Left lung (tissue), 4 donors: ENCODE measurements at regions not wholly inside any gene's neighbourhood (a gene's known extent, or its start where the extent isn't known, plus 50 kb on each side); places are given as distances from the start of the nearest gene placed in this dataset.

Experiments
- ATAC-seq: fragments of 200-7000 bp; cut with Tn5 transposase; one replicate; pipeline ENCODE4 v1.9.1; 2020; ENCODE audit warnings: moderate library complexity
- DNase-seq, 4 donors: peaks; one replicate each; pipeline ENCODE4 v3.0.0-alpha.2; 2013 to 2020
- H3K27ac ChIP-seq, 2 donors: fragments of 200-600 bp; sonication (generic) in 1 of 2; one replicate each; pipeline versions ENCODE4 v1.5.0 to v1.8.0; 2020 to 2021
- H3K27me3 ChIP-seq, 2 donors: fragments of 200-600 bp; sonication (generic) in 1 of 2; one replicate each; pipeline versions ENCODE4 v1.5.0 to v1.8.0; 2020 to 2021
- H3K36me3 ChIP-seq, 2 donors: fragments of 200-600 bp; sonication (generic) in 1 of 2; one replicate each; pipeline versions ENCODE4 v1.5.0 to v1.8.0; 2020 to 2021
- H3K4me1 ChIP-seq, 2 donors: fragments of 200-600 bp; one replicate each; pipeline ENCODE4 v1.8.0; 2021
- H3K4me3 ChIP-seq, 2 donors: fragments of 200-600 bp; sonication (generic) in 1 of 2; one replicate each; pipeline versions ENCODE4 v1.5.0 to v1.8.0; 2020 to 2021; ENCODE audit warnings: mild to moderate bottlenecking in 1 of 2
- H3K9me3 ChIP-seq, 2 donors: fragments of 200-600 bp; sonication (generic) in 1 of 2; one replicate each; pipeline versions ENCODE4 v1.5.0 to v1.8.0; 2020 to 2021
- CTCF ChIP-seq, 2 donors: fragments of 200-600 bp; sonication (generic) in 1 of 2; IDR thresholded peaks; one replicate each; pipeline versions ENCODE4 v1.5.0 to v1.8.0; 2021; ENCODE audit warnings: antibody characterized with exemption in 2 of 2
- intact Hi-C, 2 donors: fragments of 100-400 bp; cut with DNase I; formaldehyde crosslinking; loops; one replicate each; pipeline versions ENCODE4 v1.11.2 to v1.14.2; 2022
- donor health status: DM: no; HTN: yes; CAD: no.
- donor health status: DM: no; HTN: no; CAD: no.

GRCh38 chr2:6493266-6493665 lies 372.4 kb downstream of the CMPK2 start:
- Histone ChIP-seq H3K36me3 (no peaks in the 10 kb centered on the region), H3K4me1 (no peaks in the 10 kb centered on the region), H3K4me3 (no peak overlapping the region), H3K27ac (no peak overlapping the region), H3K27me3 (no peaks in the 10 kb centered on the region), H3K9me3 (no peaks in the 10 kb centered on the region)
- TF ChIP-seq CTCF (IDR thresholded peaks at IDR 0.05) = no peak
- ATAC-seq (no peak), DNase-seq (no peak)
- intact Hi-C loops = no loop called here

GRCh38 chr2:6493669-6494068 lies 372.0 kb downstream of the CMPK2 start:
- no peak for TF ChIP-seq CTCF (IDR thresholded peaks at IDR 0.05)
- DNase-seq = no peak
- Histone ChIP-seq H3K4me3 (no peak overlapping the region), H3K27ac (no peak overlapping the region), H3K27me3 (no peaks in the 10 kb centered on the region), H3K36me3 (no peaks in the 10 kb centered on the region), H3K4me1 (no peaks in the 10 kb centered on the region), H3K9me3 (no peaks in the 10 kb centered on the region)
- ATAC-seq = no peak
- intact Hi-C loops = no loop called here

GRCh38 chr2:6495466-6495865 lies 370.2 kb downstream of the CMPK2 start:
- DNase-seq = no peak
- H3K4me1 ChIP-seq = no peaks in the 10 kb centered on the region
- no peaks in the 10 kb centered on the region for H3K36me3 ChIP-seq
- no peak for ATAC-seq
- no peak overlapping the region for H3K27ac ChIP-seq
- TF ChIP-seq CTCF (IDR thresholded peaks at IDR 0.05) = no peak
- H3K27me3 ChIP-seq = no peaks in the 10 kb centered on the region
- intact Hi-C loops = no loop called here
- no peaks in the 10 kb centered on the region for H3K9me3 ChIP-seq
- H3K4me3 ChIP-seq = no peak overlapping the region

GRCh38 chr2:6496376-6496775 lies 369.3 kb downstream of the CMPK2 start:
- Histone ChIP-seq H3K4me3 (no peak overlapping the region), H3K9me3 (no peaks in the 10 kb centered on the region), H3K4me1 (no peaks in the 10 kb centered on the region), H3K27ac (no peak overlapping the region), H3K36me3 (no peaks in the 10 kb centered on the region), H3K27me3 (no peaks in the 10 kb centered on the region)
- TF ChIP-seq CTCF (IDR thresholded peaks at IDR 0.05) = no peak
- ATAC-seq (no peak), DNase-seq (no peak)
- intact Hi-C loops = no loop called here

- no peak overlapping the region for H3K4me3 ChIP-seq
- H3K27me3 ChIP-seq = no peaks in the 10 kb centered on the region
- ATAC-seq = no peak
- intact Hi-C loops = no loop called here
- TF ChIP-seq CTCF (IDR thresholded peaks at IDR 0.05) = no peak
- H3K36me3 ChIP-seq = no peaks in the 10 kb centered on the region
- no peak overlapping the region for H3K27ac ChIP-seq
- no peaks in the 10 kb centered on the region for H3K9me3 ChIP-seq
- no peaks in the 10 kb centered on the region for H3K4me1 ChIP-seq
- no peak for DNase-seq
Measured at GRCh38 chr2:6497048-6497447, 368.7 kb downstream of the CMPK2 start.
